ENCODE measurements at regions not wholly inside any gene's neighbourhood (a gene's known extent, or its start where the extent isn't known, plus 50 kb on each side); places are given as distances from the start of the nearest gene placed in this dataset.

GRCh38 chr20:17825252-17825959 lies 125.6 kb downstream of the BANF2 start (continued):
- TF ChIP-seq HMGXB4 (CRISPR knock-in tag; IDR thresholded peaks at IDR 0.05; ENCODE audit: borderline replicate concordance in 1 of 2, low read depth in 1 of 2) = peak in 1 of 2 experiments; percentile 31; a peak in 1 of 4 replicates
- TF ChIP-seq GATAD2A (CRISPR knock-in tag; IDR thresholded peaks at IDR 0.05) = peak; percentile 60
- no peak for TF ChIP-seq ZBTB42 (CRISPR knock-in tag; IDR thresholded peaks at IDR 0.05)
- no peak for TF ChIP-seq SOX6 (IDR thresholded peaks at IDR 0.05)
- 0 out of 2 replicates have a peak, but pooled peaks have one; percentile 27 for TF ChIP-seq SOX6 (CRISPR knock-in tag; IDR thresholded peaks at IDR 0.05)
- TF ChIP-seq MTF2 (CRISPR knock-in tag; IDR thresholded peaks at IDR 0.05; ENCODE audit: borderline replicate concordance) = no peak
- no peak for TF ChIP-seq ATRX (CRISPR knock-in tag; IDR thresholded peaks at IDR 0.05; ENCODE audit: borderline replicate concordance)
- no peak for TF ChIP-seq ZNF703 (CRISPR knock-in tag; IDR thresholded peaks at IDR 0.05; ENCODE audit: borderline replicate concordance)
- no peak for TF ChIP-seq RFXAP (CRISPR knock-in tag; IDR thresholded peaks at IDR 0.05; ENCODE audit: borderline replicate concordance)
- TF ChIP-seq PLSCR1 (CRISPR knock-in tag; IDR thresholded peaks at IDR 0.05; ENCODE audit: borderline replicate concordance) = no peak
- no peak for TF ChIP-seq PBX3 (CRISPR knock-in tag; IDR thresholded peaks at IDR 0.05; ENCODE audit: borderline replicate concordance)
- TF ChIP-seq, protein P1, sequence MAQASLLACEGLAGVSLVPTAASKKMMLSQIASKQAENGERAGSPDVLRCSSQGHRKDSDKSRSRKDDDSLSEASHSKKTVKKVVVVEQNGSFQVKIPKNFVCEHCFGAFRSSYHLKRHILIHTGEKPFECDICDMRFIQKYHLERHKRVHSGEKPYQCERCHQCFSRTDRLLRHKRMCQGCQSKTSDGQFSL (CRISPR knock-in tag; IDR thresholded peaks at IDR 0.05) = 0 out of 2 replicates have a peak, but pooled peaks have one; percentile 14
- no peak for TF ChIP-seq ZNF800 (CRISPR knock-in tag; IDR thresholded peaks at IDR 0.05)
- TF ChIP-seq ATF1 (CRISPR knock-in tag; IDR thresholded peaks at IDR 0.05) = no peak
- TF ChIP-seq TRAFD1 (CRISPR knock-in tag; IDR thresholded peaks at IDR 0.05; ENCODE audit: borderline replicate concordance) = no peak
- no peak for TF ChIP-seq MEIS2 (CRISPR knock-in tag; IDR thresholded peaks at IDR 0.05)
- TF ChIP-seq GFI1 (CRISPR knock-in tag; IDR thresholded peaks at IDR 0.05; ENCODE audit: borderline replicate concordance) = no peak
- no peak for TF ChIP-seq NFIC (IDR thresholded peaks at IDR 0.05; ENCODE audit: low read length)
- no peak for TF ChIP-seq BRCA1 (CRISPR knock-in tag; IDR thresholded peaks at IDR 0.05)
- no peak for TF ChIP-seq RFX1 (IDR thresholded peaks at IDR 0.05)
- no peak for TF ChIP-seq ZNF160 (CRISPR knock-in tag; IDR thresholded peaks at IDR 0.05)
- TF ChIP-seq NONO (IDR thresholded peaks at IDR 0.05) = no peak
- 0 out of 2 replicates have a peak, but pooled peaks have one; percentile 36 for TF ChIP-seq NONO (CRISPR knock-in tag; conservative IDR thresholded peaks at IDR 0.05)

Measured in HepG2 (cell line).